ENCODE measurements at regions not wholly inside any gene's neighbourhood (a gene's known extent, or its start where the extent isn't known, plus 50 kb on each side); places are given as distances from the start of the nearest gene placed in this dataset.

DNA sequence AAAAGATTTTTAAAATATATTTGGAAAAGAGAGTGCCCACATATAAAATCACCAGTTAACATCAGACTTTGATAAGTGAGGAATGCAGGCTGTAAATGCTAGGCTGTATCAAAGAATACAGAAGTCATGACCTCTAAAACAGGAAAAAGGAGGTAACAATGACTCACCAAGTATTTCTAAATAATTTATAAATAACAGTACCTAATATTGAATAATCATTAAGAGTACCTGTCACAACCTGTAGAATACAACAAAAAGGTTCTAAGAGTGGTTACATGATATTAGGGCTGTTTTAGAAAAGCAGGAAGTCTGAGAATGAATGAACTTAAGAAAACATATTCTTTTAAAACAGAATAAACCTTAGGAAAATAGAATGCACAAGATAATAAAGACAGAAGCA, 173.1 kb upstream of the CST7 start:
- no peak overlapping the region for H3K27ac ChIP-seq (ENCODE audit: low read depth in 2 of 2, low read length in 2 of 2)
- H3K9ac ChIP-seq (ENCODE audit: low read depth in 1 of 2, low read length in 2 of 2): no peak overlapping the region
- no peak overlapping the region for H3K4me3 ChIP-seq (ENCODE audit: low read length in 2 of 2)
- no peaks in the 10 kb centered on the region for H3K9me3 ChIP-seq (ENCODE audit: control insufficient read depth in 2 of 2, low read length in 2 of 2)
- H3K36me3 ChIP-seq (ENCODE audit: control insufficient read depth in 2 of 2, insufficient read depth in 2 of 2, low read length in 2 of 2): no peaks in the 10 kb centered on the region
- no peaks in the 10 kb centered on the region for H3K4me1 ChIP-seq (ENCODE audit: control insufficient read depth in 2 of 2, insufficient read depth in 2 of 2, low read length in 2 of 2)
- H3K27me3 ChIP-seq (ENCODE audit: control insufficient read depth in 2 of 2, insufficient read depth in 2 of 2, low read length in 2 of 2): no peaks in the 10 kb centered on the region

DNA sequence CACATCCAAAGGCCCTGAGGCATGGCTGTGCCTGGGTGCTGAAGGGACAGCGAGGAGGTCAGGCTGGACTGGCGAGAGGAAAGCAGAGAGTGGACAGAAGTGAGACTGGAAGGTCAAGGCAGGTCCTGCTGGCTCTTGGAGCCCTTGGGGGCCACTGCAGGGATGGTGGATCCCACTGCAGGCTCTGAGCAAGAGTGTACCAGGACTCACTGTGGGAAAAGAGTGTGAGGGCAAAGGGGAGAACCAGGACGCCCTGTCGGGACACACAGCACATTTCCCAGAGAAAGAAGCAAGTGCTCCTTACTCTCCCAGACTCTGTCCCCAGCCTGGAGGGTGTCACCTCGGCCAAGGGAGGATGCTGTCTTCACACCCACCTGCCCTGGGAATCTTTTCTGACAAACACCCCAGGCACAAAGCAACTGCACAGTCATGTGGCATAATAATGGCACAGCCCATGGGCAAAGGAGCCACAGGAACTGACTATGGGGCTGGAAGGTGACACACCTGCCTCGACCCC, 172.3 kb upstream of the CST7 start:
- Histone ChIP-seq H3K27ac (ENCODE audit: low read depth in 2 of 2, low read length in 2 of 2) (no peak overlapping the region), H3K4me3 (ENCODE audit: low read length in 2 of 2) (no peak overlapping the region), H3K27me3 (ENCODE audit: control insufficient read depth in 2 of 2, insufficient read depth in 2 of 2, low read length in 2 of 2) (no peaks in the 10 kb centered on the region)

DNA sequence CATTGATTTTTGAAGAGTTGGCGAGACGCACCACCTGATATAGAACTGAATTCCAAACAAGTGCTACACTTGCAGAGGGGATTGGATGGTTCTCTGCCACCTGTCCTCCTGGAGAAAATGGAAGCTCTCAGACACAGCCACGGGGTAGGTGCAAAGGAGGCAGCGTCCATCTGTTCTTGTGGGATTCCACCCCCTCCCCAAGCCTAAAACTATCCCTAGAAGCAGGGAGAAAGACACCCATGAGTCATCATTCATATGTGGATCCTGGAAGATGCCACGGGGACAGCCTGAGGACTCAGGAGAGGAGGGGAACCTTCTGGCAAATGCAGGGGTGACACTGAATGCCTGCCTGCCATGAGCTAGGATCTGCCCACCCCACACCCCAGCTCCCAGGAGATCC, 171.3 kb upstream of the CST7 start:
- no peak overlapping the region for H3K4me3 ChIP-seq (ENCODE audit: low read length in 2 of 2)
- H3K27ac ChIP-seq (ENCODE audit: low read depth in 2 of 2, low read length in 2 of 2): no peak overlapping the region
- no peaks in the 10 kb centered on the region for H3K9me3 ChIP-seq (ENCODE audit: control insufficient read depth in 2 of 2, low read length in 2 of 2)
- H3K36me3 ChIP-seq (ENCODE audit: control insufficient read depth in 2 of 2, insufficient read depth in 2 of 2, low read length in 2 of 2): no peaks in the 10 kb centered on the region
- no peaks in the 10 kb centered on the region for H3K4me1 ChIP-seq (ENCODE audit: control insufficient read depth in 2 of 2, insufficient read depth in 2 of 2, low read length in 2 of 2)
- no peak overlapping the region for H3K9ac ChIP-seq (ENCODE audit: low read depth in 1 of 2, low read length in 2 of 2)
- no peaks in the 10 kb centered on the region for H3K27me3 ChIP-seq (ENCODE audit: control insufficient read depth in 2 of 2, insufficient read depth in 2 of 2, low read length in 2 of 2)

More for the DNA sequence above, 172.3 kb upstream of the CST7 start:
- no peaks in the 10 kb centered on the region for H3K36me3 ChIP-seq (ENCODE audit: control insufficient read depth in 2 of 2, insufficient read depth in 2 of 2, low read length in 2 of 2)
- no peak overlapping the region for H3K9ac ChIP-seq (ENCODE audit: low read depth in 1 of 2, low read length in 2 of 2)
- no peaks in the 10 kb centered on the region for H3K9me3 ChIP-seq (ENCODE audit: control insufficient read depth in 2 of 2, low read length in 2 of 2)
- H3K4me1 ChIP-seq (ENCODE audit: control insufficient read depth in 2 of 2, insufficient read depth in 2 of 2, low read length in 2 of 2): no peaks in the 10 kb centered on the region

DNA sequence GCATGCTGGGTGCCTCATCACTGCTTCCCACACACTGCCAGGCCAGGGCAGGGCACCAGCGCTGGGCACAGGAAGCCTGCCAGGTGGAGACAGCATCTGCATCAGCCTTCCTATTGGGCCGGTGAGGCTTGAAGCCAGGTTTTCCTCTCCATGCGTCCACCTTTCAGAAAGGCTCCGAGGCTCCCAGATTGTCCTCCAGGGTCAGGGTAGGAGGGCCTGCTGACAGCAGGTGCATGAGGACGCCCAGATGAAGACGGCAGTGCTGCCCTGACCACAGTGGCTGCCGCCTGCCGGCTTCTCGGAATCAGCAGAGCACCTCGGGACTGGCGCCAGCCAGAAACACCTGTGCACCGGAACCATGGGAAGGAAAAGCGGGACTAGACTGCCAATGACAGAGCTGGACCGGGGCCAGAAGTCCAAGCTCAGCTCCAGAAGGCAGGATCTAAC, 170.5 kb upstream of the CST7 start:
- H3K36me3 ChIP-seq (ENCODE audit: control insufficient read depth in 2 of 2, insufficient read depth in 2 of 2, low read length in 2 of 2): no peaks in the 10 kb centered on the region
- no peaks in the 10 kb centered on the region for H3K9me3 ChIP-seq (ENCODE audit: control insufficient read depth in 2 of 2, low read length in 2 of 2)
- H3K4me3 ChIP-seq (ENCODE audit: low read length in 2 of 2): no peak overlapping the region
- no peak overlapping the region for H3K9ac ChIP-seq (ENCODE audit: low read depth in 1 of 2, low read length in 2 of 2)
- H3K27me3 ChIP-seq (ENCODE audit: control insufficient read depth in 2 of 2, insufficient read depth in 2 of 2, low read length in 2 of 2): no peaks in the 10 kb centered on the region
- no peak overlapping the region for H3K27ac ChIP-seq (ENCODE audit: low read depth in 2 of 2, low read length in 2 of 2)
- H3K4me1 ChIP-seq (ENCODE audit: control insufficient read depth in 2 of 2, insufficient read depth in 2 of 2, low read length in 2 of 2): no peaks in the 10 kb centered on the region

DNA sequence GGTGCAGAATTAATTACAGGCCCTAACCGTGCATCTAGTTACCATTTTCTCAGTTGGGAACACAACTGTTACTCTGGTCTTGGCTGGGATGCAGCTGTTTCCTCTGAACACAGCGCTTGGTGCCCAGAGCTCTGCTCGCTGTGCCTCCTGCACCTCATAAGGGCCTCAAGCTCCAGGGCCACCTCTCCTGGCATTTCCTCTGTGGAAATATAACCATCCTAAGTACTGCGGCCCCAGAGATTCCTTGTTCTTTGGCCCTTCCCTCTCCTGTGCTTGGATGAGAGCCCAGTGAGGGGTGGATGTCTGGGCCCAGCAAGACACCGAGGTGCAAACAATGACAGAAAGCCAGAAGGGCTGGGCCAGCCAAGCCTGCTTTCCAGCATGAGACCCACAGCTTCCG, 169.9 kb upstream of the CST7 start:
- Histone ChIP-seq H3K4me3 (ENCODE audit: low read length in 2 of 2) (no peak overlapping the region), H3K36me3 (ENCODE audit: control insufficient read depth in 2 of 2, insufficient read depth in 2 of 2, low read length in 2 of 2) (no peaks in the 10 kb centered on the region), H3K9me3 (ENCODE audit: control insufficient read depth in 2 of 2, low read length in 2 of 2) (no peaks in the 10 kb centered on the region), H3K4me1 (ENCODE audit: control insufficient read depth in 2 of 2, insufficient read depth in 2 of 2, low read length in 2 of 2) (no peaks in the 10 kb centered on the region), H3K27ac (ENCODE audit: low read depth in 2 of 2, low read length in 2 of 2) (no peak overlapping the region), H3K27me3 (ENCODE audit: control insufficient read depth in 2 of 2, insufficient read depth in 2 of 2, low read length in 2 of 2) (no peaks in the 10 kb centered on the region), H3K9ac (ENCODE audit: low read depth in 1 of 2, low read length in 2 of 2) (no peak overlapping the region)

DNA sequence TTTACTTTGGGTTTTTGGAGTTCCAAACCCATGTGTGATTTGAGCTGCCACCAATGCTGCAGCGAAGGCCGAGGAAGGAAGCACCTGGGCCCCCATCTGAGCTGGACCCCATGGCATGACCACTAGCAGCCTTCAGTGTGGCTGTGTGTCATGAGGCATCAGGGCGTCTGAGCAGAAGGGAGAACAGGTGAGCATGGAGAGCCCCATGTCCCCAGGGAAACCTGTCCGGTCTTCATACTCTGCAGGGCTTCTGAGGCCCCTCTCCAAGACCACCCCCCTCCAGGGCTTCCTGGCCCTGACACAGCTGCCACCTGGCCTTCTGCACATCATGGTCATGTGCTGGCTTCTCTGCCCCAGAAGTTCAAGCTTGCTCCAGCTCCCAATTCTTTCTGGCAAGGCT, 169.1 kb upstream of the CST7 start:
- Histone ChIP-seq H3K4me3 (ENCODE audit: low read length in 2 of 2) (no peak overlapping the region), H3K27me3 (ENCODE audit: control insufficient read depth in 2 of 2, insufficient read depth in 2 of 2, low read length in 2 of 2) (no peaks in the 10 kb centered on the region), H3K27ac (ENCODE audit: low read depth in 2 of 2, low read length in 2 of 2) (no peak overlapping the region), H3K4me1 (ENCODE audit: control insufficient read depth in 2 of 2, insufficient read depth in 2 of 2, low read length in 2 of 2) (no peaks in the 10 kb centered on the region), H3K9me3 (ENCODE audit: control insufficient read depth in 2 of 2, low read length in 2 of 2) (no peaks in the 10 kb centered on the region), H3K9ac (ENCODE audit: low read depth in 1 of 2, low read length in 2 of 2) (no peak overlapping the region), H3K36me3 (ENCODE audit: control insufficient read depth in 2 of 2, insufficient read depth in 2 of 2, low read length in 2 of 2) (no peaks in the 10 kb centered on the region)

DNA sequence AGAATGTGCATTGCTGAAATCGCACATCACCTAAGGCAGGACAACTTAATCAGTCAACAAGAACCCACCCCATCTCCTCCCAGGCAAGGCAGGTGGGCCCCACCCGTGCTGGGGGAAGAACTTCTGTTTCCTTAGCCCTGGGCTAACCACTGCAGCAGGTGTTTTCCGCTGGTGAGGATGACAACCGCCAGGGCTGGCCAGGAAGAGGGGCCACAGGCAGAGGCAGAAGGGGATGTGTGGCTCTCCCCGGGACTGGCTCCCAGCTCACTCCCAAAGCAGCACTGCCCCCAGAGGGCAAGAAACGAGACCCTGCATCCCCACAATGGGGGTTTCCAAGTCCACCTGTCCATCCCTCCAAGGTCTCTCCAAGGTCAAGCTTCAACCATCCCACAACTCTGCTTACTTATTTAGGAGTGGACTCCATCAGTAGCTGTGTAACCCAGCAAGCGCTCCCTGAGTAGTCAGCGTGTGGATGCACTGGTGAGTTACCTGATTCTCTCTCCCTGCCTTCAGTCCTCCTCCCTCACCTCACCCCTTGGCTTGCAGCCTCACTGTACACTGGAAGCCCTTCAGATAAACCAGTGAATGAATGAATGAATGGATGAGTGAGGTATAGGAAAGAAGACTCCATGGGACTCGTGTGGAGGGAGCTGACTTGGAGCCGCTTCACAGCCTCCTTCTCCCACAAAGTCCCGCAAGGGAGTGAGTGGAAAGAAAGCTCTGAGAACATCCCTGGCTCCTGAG, 168.2 kb upstream of the CST7 start:
- Histone ChIP-seq H3K4me3 (ENCODE audit: low read length in 2 of 2) (no peak overlapping the region), H3K9me3 (ENCODE audit: control insufficient read depth in 2 of 2, low read length in 2 of 2) (no peaks in the 10 kb centered on the region), H3K27ac (ENCODE audit: low read depth in 2 of 2, low read length in 2 of 2) (no peak overlapping the region), H3K27me3 (ENCODE audit: control insufficient read depth in 2 of 2, insufficient read depth in 2 of 2, low read length in 2 of 2) (no peaks in the 10 kb centered on the region), H3K36me3 (ENCODE audit: control insufficient read depth in 2 of 2, insufficient read depth in 2 of 2, low read length in 2 of 2) (no peaks in the 10 kb centered on the region), H3K9ac (ENCODE audit: low read depth in 1 of 2, low read length in 2 of 2) (no peak overlapping the region), H3K4me1 (ENCODE audit: control insufficient read depth in 2 of 2, insufficient read depth in 2 of 2, low read length in 2 of 2) (no peaks in the 10 kb centered on the region)

DNA sequence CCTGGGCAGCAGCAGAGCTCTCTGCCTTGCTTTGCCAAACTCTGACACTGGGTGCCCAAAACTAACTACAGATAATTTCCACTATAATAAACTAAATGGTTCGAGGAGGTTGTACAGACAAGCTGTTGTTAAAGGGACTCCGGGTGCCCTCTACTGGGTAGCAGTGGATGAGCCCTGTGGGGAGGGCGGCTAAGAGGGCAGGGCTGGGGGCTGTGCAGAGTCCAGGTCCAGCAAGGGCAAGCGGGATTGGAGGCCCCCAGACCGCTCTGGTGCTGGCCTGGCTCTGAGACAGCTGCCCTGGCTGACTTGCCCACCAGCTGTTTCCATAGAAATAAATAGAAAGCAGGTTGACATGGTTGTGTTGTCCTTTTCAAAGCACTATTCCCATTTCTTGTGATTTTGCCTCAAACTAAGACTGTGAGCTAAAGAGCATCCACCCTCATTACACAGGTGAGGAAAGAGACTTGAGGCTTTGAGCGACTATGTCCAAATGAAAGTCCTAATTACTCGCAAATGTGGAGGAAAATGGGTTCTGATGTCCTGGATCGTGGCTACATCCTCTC, 167.6 kb upstream of the CST7 start:
- Histone ChIP-seq H3K9ac (ENCODE audit: low read depth in 1 of 2, low read length in 2 of 2) (no peak overlapping the region), H3K4me1 (ENCODE audit: control insufficient read depth in 2 of 2, insufficient read depth in 2 of 2, low read length in 2 of 2) (no peaks in the 10 kb centered on the region)

DNA sequence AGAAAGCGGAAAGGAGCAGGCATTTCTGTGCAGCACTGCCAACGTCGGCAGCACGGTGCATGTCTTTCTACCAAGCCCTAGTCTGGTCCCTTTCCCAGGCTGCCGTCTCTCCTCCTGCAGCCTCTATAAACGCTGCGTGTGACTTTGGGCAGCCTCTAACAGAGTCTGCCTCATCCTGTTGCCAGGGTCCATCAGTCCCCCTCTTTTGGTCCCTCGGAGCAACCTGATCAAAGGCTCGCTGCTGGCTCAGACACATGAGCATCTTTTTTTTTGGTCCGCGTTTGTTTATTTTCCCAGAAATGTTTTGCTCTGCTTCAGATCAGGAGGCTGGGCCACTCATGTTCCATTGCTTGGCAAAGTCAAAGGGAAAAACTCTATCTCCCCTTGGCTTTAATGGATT, 166.8 kb upstream of the CST7 start:
- H3K9ac ChIP-seq (ENCODE audit: low read depth in 1 of 2, low read length in 2 of 2): no peak overlapping the region
- no peaks in the 10 kb centered on the region for H3K36me3 ChIP-seq (ENCODE audit: control insufficient read depth in 2 of 2, insufficient read depth in 2 of 2, low read length in 2 of 2)
- H3K4me1 ChIP-seq (ENCODE audit: control insufficient read depth in 2 of 2, insufficient read depth in 2 of 2, low read length in 2 of 2): no peaks in the 10 kb centered on the region
- H3K27ac ChIP-seq (ENCODE audit: low read depth in 2 of 2, low read length in 2 of 2): no peak overlapping the region
- H3K4me3 ChIP-seq (ENCODE audit: low read length in 2 of 2): no peak overlapping the region
- no peaks in the 10 kb centered on the region for H3K27me3 ChIP-seq (ENCODE audit: control insufficient read depth in 2 of 2, insufficient read depth in 2 of 2, low read length in 2 of 2)
- H3K9me3 ChIP-seq (ENCODE audit: control insufficient read depth in 2 of 2, low read length in 2 of 2): no peaks in the 10 kb centered on the region

More for the DNA sequence above, 167.6 kb upstream of the CST7 start:
- no peak overlapping the region for H3K27ac ChIP-seq (ENCODE audit: low read depth in 2 of 2, low read length in 2 of 2)
- H3K9me3 ChIP-seq (ENCODE audit: control insufficient read depth in 2 of 2, low read length in 2 of 2): no peaks in the 10 kb centered on the region
- H3K4me3 ChIP-seq (ENCODE audit: low read length in 2 of 2): no peak overlapping the region
- no peaks in the 10 kb centered on the region for H3K27me3 ChIP-seq (ENCODE audit: control insufficient read depth in 2 of 2, insufficient read depth in 2 of 2, low read length in 2 of 2)
- no peaks in the 10 kb centered on the region for H3K36me3 ChIP-seq (ENCODE audit: control insufficient read depth in 2 of 2, insufficient read depth in 2 of 2, low read length in 2 of 2)

DNA sequence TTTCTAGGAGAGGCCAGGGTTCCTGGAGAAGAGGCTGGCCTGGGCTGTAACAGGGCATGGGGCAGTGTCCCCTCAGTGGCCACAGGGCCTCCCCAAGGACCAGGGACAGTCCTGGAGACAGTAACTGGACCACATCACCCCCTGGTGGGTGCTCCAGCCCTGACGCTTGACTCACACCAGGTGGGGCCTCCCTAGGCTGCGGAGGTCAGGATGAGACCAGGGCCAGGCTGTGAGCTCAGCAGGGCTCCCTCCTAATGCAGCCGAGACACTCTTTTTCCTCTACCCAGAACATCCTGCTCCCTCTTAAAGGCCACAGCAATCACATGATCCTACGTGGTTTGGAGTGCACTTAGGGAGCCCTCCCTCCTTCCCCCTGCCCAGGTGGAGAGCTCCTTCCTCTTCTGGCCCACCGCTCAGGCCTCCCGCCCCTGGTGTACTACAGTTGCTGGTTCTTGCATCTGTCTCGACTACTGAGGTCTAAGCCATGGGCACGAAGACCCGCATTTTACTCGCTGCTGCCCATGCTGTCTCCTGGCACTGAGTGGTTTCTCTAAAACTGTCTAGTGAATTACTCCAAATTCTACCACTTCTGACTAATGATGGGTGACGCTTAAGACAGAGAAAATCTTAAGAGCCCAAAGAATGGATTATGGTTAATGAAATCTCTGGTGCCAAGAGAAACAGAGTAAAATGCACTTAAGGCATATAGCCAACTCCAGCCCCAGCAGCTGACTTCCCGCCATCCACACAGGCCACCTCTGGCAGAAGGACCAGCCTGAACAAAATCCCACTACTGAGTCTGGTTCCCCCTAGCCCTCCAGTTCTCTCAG, 166.1 kb upstream of the CST7 start:
- Histone ChIP-seq H3K9ac (ENCODE audit: low read depth in 1 of 2, low read length in 2 of 2) (no peak overlapping the region), H3K36me3 (ENCODE audit: control insufficient read depth in 2 of 2, insufficient read depth in 2 of 2, low read length in 2 of 2) (no peaks in the 10 kb centered on the region), H3K27ac (ENCODE audit: low read depth in 2 of 2, low read length in 2 of 2) (no peak overlapping the region), H3K4me1 (ENCODE audit: control insufficient read depth in 2 of 2, insufficient read depth in 2 of 2, low read length in 2 of 2) (no peaks in the 10 kb centered on the region), H3K4me3 (ENCODE audit: low read length in 2 of 2) (no peak overlapping the region), H3K9me3 (ENCODE audit: control insufficient read depth in 2 of 2, low read length in 2 of 2) (no peaks in the 10 kb centered on the region), H3K27me3 (ENCODE audit: control insufficient read depth in 2 of 2, insufficient read depth in 2 of 2, low read length in 2 of 2) (no peaks in the 10 kb centered on the region)

Measured in mucosa of rectum (tissue), 2 donors.